HG02884 (cell line): ENCODE measurements at regions not wholly inside any gene's neighbourhood (a gene's known extent, or its start where the extent isn't known, plus 50 kb on each side); places are given as distances from the start of the nearest gene placed in this dataset.
"Not testable (repeated sequence)": the region's sequence is repeated elsewhere in the genome, so short reads cannot be mapped to it uniquely, and the experiment has no call there.

Source experiments
- ATAC-seq: cut with Tn5 transposase; IDR thresholded peaks from one replicate; pipeline ENCODE4 v1.9.1; 2021; ENCODE audit warnings: mild to moderate bottlenecking, moderate library complexity; ENCODE audit not compliant: unreplicated experiment

GRCh38 chr2:129191530-129191929, 787.9 kb upstream of the RAB6C start:
- no peak for ATAC-seq

GRCh38 chr2:129192117-129192516, 787.3 kb upstream of the RAB6C start:
- ATAC-seq = no peak

GRCh38 chr2:129192841-129193253, 786.6 kb upstream of the RAB6C start:
- ATAC-seq = no peak

GRCh38 chr2:129193961-129194360, 785.5 kb upstream of the RAB6C start:
- no peak for ATAC-seq

GRCh38 chr2:129199501-129199900, 780.0 kb upstream of the RAB6C start:
- no peak for ATAC-seq

GRCh38 chr2:129201696-129202095, 777.8 kb upstream of the RAB6C start:
- ATAC-seq = no peak

GRCh38 chr2:129203331-129203730, 776.1 kb upstream of the RAB6C start:
- no peak for ATAC-seq

- ATAC-seq = not testable (repeated sequence)
Observed at GRCh38 chr2:129204581-129204980, 774.9 kb upstream of the RAB6C start.

GRCh38 chr2:129205176-129205575, 774.3 kb upstream of the RAB6C start:
- ATAC-seq = no peak

GRCh38 chr2:129205766-129206165, 773.7 kb upstream of the RAB6C start:
- ATAC-seq = no peak

- no peak for ATAC-seq
Observed at GRCh38 chr2:129212299-129212958, 767.0 kb upstream of the RAB6C start.

GRCh38 chr2:129224022-129224421, 755.4 kb upstream of the RAB6C start:
- no peak for ATAC-seq

- no peak for ATAC-seq
Observed at GRCh38 chr2:129224486-129224885, 755.0 kb upstream of the RAB6C start.

- ATAC-seq = no peak
Observed at GRCh38 chr2:129229196-129229595, 750.3 kb upstream of the RAB6C start.

GRCh38 chr2:129229830-129230441, 749.5 kb upstream of the RAB6C start:
- no peak for ATAC-seq

GRCh38 chr2:129231924-129232323, 747.5 kb upstream of the RAB6C start:
- ATAC-seq = no peak

GRCh38 chr2:129233166-129233565, 746.3 kb upstream of the RAB6C start:
- no peak for ATAC-seq

- no peak for ATAC-seq
Observed at GRCh38 chr2:129233751-129234406, 745.6 kb upstream of the RAB6C start.

- ATAC-seq = no peak
Observed at GRCh38 chr2:129236601-129237000, 742.9 kb upstream of the RAB6C start.

- ATAC-seq = no peak
Observed at GRCh38 chr2:129237966-129238725, 741.3 kb upstream of the RAB6C start.

- no peak for ATAC-seq
Observed at GRCh38 chr2:129239141-129239540, 740.3 kb upstream of the RAB6C start.

- ATAC-seq = no peak
Observed at GRCh38 chr2:129240061-129240460, 739.4 kb upstream of the RAB6C start.
